HG02798 (cell line): ENCODE measurements at regions not wholly inside any gene's neighbourhood (a gene's known extent, or its start where the extent isn't known, plus 50 kb on each side); places are given as distances from the start of the nearest gene placed in this dataset.
A peak's percentile ranks its signal among the peaks of the same experiment; 100 is the strongest.

Experiments used
- ATAC-seq: cut with Tn5 transposase; IDR thresholded peaks from one replicate; pipeline ENCODE4 v1.9.1; 2021; ENCODE audit warnings: mild to moderate bottlenecking; ENCODE audit not compliant: unreplicated experiment, poor library complexity

- ATAC-seq: no peak
Observed at GRCh38 chr13:26989957-26990713, 181.5 kb downstream of the USP12 start.

- no peak for ATAC-seq
Observed at GRCh38 chr13:26989261-26989956, 182.2 kb downstream of the USP12 start.

GRCh38 chr13:26988059-26988769 is 183.4 kb downstream of the USP12 start:
- no peak for ATAC-seq

GRCh38 chr13:26987486-26988013 is 184.1 kb downstream of the USP12 start:
- no peak for ATAC-seq

GRCh38 chr13:26985285-26985878 is 186.2 kb downstream of the USP12 start:
- peak; percentile 70 for ATAC-seq

- ATAC-seq: no peak
Observed at GRCh38 chr13:26984337-26984736, 187.3 kb downstream of the USP12 start.

GRCh38 chr13:26983543-26984320 is 187.9 kb downstream of the USP12 start:
- no peak for ATAC-seq

- ATAC-seq: no peak
Observed at GRCh38 chr13:26980099-26981031, 191.2 kb downstream of the USP12 start.

GRCh38 chr13:26979334-26979733 is 192.3 kb downstream of the USP12 start:
- ATAC-seq: no peak

GRCh38 chr13:26978081-26978860 is 193.3 kb downstream of the USP12 start:
- no peak for ATAC-seq

- ATAC-seq: no peak
Observed at GRCh38 chr13:26977541-26977940, 194.1 kb downstream of the USP12 start.

GRCh38 chr13:26976313-26976712 is 195.3 kb downstream of the USP12 start:
- ATAC-seq: no peak

GRCh38 chr13:26973946-26974345 is 197.7 kb downstream of the USP12 start:
- ATAC-seq: no peak

GRCh38 chr13:26973295-26973694 is 198.3 kb downstream of the USP12 start:
- no peak for ATAC-seq

- ATAC-seq: peak; percentile 39
Observed at GRCh38 chr13:26971990-26972887, 199.4 kb downstream of the USP12 start.

- no peak for ATAC-seq
Observed at GRCh38 chr13:26968431-26969341, 202.9 kb downstream of the USP12 start.
